ENCODE measurements at regions not wholly inside any gene's neighbourhood (a gene's known extent, or its start where the extent isn't known, plus 50 kb on each side); places are given as distances from the start of the nearest gene placed in this dataset.

GRCh38 chr1:209397371-209397770 is 186.1 kb upstream of the CAMK1G start:
- DNase-seq = no peak

DNA sequence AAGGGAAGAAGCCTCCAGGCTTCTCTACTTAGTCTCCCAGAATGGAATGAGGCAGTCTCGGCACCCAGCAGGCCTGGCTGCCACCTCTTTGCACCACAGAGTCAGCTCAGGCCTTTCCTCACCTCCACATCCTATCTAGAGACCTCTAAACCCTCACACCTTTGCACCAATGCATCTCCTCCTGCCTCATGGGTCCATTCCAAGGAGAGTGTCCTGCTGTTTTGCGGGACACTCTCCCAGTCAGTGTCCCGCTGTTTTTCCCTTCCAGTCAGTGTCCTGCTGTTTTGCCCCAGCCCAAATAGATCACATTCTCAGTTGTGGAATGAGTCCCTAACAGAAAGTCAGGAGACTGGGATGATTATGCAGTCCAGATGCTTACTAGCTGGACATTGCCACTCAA is 185.6 kb upstream of the CAMK1G start:
- DNase-seq = no peak

GRCh38 chr1:209398313-209398991 is 185.1 kb upstream of the CAMK1G start:
- no peak for DNase-seq

DNA sequence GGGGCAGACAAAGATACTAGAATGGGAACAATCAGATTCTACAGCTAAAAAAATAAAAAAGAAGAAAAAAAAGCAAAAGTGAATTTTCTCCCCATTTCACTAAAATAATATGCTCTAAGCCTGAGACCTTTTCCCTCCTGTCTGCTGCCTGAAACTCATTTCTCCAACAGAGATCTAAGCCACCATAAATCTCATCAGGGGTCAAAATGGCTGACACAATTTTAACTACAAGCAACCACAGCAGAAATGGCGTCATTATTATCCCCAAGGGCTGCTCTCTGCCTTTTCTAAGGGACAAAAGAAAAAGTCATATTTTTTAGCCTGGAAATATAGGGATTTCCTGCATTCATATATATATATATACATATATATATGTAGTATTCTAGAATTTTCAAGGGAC is 183.7 kb upstream of the CAMK1G start:
- no peak for DNase-seq

DNA sequence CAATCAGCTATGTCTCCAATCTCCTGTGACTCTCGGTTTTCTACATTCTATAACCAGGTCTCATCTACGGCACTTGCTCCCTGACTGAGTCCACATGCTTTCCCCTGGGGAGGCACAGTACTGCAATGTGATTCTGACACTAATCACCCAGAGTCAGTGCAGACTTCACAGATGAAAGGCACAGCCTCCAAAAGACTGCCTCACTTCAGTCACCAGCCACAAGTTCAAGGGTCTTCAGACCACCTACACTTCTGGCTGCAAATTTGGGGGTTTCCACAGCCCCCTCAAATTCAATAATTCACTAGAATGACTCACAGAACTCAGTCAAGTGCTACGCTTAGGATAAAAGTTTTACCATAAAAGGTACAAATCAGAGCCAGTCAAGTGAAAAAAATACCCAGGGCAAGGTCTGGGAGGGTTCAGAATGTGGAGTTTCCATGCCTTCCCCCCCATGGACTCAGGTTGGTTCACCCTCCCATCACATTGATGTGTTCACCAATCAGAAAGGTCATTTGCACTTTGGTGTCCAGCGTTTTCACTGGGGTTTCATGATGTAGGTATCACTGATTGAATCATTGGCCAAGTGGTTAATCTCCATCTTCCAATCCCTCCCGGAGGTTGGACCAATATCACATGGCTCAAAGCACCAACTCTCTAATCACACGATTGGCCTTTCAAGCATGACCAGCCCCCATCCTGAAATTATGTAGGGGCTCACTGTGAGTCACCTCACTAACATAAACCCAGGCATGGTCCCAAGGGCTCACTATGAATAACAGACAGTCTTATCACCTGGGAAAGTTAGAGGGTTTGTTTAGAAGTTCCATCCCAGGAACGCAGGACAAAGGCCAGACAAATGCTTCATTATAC is 182.9 kb upstream of the CAMK1G start:
- no peak for DNase-seq

- no peak for DNase-seq
These were observed 180.8 kb upstream of the CAMK1G start for GRCh38 chr1:209402697-209403096.

- no peak for DNase-seq
These were observed 179.6 kb upstream of the CAMK1G start for GRCh38 chr1:209403921-209404320.

DNA sequence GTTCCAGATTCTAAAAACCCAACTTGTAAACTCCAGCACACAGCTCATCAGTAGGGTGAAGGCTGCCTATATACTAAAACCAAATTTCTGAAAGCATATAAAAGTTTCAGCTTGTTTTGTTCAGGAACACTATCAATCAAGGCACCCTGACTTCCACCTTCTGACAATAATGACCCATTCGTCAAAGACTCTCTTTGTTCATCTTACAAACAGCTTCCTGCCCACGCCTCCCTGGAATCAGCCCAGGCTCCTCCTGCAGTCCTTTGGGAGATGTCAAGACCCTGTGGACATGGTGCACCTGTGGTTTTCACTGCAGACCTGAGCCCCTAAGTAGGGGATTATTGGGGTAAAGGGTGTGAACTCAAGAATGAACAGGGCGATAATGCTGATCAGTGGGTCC is 178.9 kb upstream of the CAMK1G start:
- DNase-seq = no peak

DNA sequence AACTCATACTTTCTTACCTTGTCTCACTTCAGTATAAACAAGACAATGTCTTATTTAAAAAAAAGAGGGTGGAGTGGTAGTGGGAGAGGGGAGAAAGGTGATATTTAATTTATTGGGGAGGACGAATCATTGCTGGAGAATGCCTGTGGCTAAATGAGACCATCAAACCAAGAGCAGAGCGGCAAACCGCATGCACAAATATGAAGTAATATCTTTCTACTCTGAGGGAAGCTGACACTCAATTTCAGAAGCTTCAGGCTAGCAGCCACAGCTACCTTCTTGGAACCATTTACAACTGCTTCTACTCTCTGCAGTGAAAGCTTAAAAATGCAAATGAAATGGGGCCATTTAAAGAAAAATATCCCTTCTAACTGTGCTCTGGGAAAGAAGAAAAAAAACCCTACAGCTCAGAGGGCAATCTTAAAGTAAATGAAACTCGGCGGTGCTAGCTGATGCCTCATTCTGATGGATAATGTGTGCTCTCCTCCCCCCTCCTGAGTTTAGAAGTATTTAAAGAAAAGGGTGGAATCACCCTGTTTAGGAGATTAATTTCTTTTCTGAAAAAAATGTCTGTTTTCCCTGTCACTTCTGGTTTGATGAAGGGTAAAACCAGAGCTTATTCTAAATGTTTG is 178.2 kb upstream of the CAMK1G start:
- DNase-seq = no peak

DNA sequence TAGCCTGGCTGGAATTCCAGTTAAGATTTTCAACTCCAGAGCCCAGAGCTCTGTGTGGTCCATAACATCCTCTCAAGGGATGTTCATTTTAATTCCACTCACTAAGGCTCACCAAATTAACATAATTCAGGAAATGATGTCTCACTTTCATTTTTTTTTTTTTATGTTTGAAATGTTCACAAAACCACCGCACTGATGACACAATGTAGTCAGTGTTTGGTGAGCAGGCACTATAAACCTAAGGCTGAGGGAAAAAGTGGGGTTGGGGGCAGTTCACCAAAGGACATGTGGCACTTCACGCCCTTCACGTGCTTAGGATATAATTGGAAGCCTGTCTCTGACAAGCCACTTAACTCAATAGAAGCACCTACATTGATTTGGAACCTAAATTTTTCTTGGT is 177.3 kb upstream of the CAMK1G start:
- DNase-seq = no peak

- no peak for DNase-seq
These were observed 176.9 kb upstream of the CAMK1G start for GRCh38 chr1:209406595-209406994.

GRCh38 chr1:209409780-209410179 is 173.7 kb upstream of the CAMK1G start:
- DNase-seq = no peak

DNA sequence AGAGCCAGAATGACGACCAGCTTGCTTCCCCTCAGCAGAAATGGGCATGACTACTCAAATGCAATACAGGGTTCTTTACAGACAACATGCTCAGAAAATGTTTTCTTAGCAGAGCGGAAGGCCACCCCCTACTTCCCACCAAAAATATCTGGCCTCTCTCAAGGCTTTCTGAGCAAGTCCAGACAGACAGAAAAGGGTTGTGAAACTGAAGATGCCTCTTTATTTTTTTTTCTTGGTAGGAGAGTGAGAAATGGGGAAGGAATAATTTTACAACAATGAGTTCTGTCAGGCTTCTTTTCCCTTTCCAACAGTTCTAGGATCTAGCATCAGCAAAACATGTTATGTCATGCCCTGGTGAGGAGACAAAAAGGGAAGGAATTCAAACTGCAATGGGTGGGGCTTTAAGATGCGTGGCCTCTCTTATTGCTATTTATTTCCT is 172.0 kb upstream of the CAMK1G start:
- DNase-seq = no peak

DNA sequence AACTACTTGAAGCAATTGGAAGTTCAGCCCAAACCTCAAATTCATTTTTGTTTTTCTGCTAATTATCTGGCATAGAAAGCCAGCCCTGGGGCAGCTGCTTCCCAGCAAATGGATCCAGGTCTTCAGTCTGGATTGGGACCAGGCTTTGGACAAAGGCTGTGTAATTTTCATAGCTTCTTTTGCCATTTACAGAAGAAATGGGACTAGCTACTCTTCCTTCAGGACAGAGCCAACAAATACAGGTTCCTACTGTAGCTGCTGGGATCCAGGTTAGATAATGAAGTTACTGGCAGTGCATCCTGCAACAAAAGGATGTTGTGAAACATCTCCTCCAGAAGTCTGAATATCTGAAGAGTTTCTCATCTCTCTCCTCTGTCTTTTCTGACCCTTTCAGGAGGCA is 171.5 kb upstream of the CAMK1G start:
- no peak for DNase-seq

GRCh38 chr1:209412566-209412965 is 170.9 kb upstream of the CAMK1G start:
- DNase-seq = no peak

- DNase-seq = no peak
These were observed 170.5 kb upstream of the CAMK1G start for GRCh38 chr1:209413062-209413461.

- no peak for DNase-seq
These were observed 168.6 kb upstream of the CAMK1G start for GRCh38 chr1:209414803-209415329.

- DNase-seq = no peak
These were observed 167.5 kb upstream of the CAMK1G start for GRCh38 chr1:209416039-209416438.

DNA sequence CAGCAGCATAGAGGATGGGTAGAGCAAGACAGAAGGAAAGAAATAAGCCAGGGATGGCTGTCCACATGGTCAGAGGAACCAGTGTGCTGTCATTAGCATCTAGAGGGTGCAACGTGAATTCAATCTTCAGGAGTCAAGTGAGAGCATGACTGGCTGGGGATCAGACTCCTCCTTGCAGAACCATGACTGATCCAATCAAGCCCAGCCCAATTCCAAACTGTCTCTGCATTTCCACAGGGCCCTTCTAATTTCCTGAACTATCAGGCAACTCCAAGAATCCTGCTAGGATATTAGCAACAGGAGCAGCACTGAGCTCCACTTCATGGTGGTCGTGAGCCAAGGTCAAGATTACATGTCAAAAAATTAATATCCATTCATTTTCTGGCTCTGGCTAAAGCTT is 166.8 kb upstream of the CAMK1G start:
- DNase-seq = no peak

DNA sequence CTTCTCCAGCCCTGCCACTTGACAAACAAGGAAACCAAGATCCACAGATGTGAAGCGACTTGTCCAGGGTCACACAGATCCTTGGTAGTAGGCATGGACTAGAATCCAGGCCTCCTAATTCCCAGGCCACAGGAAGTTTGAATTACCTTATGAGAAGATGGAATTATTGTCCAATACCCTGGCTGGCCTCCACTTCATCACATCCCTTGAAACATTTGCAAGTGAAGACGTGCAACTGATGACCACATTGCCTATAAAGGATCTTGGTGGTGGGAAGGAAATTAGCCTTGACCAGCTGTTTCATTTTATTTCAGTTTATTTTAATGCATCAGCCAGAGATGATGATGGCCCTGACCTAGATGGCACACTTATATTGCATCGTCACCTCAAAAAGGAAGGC is 165.8 kb upstream of the CAMK1G start:
- no peak for DNase-seq

DNA sequence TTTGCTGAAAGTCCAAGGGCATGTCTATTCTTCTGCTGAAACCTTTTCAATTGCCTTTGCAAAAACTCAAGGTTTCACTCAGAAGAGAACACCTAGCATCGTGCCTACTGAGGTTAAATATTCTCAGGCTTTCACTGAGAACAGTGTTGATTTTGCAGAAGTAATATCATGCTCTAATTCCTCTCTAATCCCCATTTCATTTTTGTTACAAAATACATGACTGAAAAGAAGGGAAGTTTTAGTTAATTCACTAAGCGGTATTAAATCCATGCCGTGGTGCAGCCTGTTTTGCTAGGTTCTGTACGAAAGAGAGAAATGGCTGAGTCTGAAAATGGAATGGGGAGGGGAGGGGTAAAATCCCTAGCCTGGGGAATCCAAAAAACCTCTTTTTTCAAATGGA is 163.2 kb upstream of the CAMK1G start:
- no peak for DNase-seq

DNA sequence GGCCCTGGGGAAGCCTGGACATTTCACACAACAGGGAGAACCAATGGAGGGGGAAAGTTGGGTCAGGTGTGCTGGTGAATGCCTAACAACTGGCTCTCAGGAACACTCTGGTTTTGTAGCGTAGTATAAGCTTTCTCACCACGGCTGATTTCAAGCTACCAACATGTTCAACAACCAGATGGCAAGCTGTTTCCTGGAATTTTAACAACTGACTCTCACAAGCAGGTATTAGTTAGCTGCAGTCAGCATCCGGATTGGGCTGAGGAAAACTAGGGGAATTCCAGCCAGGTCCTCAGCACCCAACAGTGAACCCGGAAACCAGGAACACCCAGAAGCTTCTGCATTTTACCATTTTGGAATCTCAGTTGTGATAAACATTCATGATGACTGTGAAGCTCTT is 162.3 kb upstream of the CAMK1G start:
- DNase-seq = no peak

DNA sequence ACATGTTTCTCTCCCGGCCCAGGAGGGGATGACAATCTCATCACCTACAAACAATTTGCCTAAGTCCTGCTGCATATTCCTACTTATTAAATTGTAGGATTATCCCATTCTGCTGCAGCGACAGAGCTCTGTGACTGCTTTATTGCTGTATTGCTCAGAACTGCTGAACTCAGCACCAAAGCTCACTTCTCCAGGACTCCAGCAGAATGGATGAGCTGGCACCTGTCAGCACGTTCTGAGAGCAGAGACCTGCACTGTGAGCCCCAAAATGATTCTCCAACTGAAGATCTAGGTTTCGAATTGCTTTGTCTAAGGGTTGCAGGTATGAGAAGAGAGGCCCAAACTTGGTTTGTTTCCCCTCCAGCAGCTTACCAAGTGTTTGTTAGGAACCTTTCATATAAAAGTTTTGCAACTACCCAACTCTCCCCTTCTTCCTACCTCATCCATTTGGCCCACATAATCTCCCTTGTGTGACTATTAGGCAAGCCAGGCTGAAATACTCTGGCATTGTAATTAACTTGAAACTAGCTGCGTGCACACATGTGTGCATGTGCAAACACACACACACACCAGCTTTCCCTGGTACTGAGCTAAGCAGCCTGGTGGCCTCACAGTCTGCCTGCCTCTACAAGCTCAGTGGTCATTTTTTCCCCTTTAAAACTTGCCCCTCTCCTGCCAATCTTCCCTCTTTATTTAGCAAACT is 161.4 kb upstream of the CAMK1G start:
- DNase-seq = no peak

All from SHP77 treated with DMSO at 0.1 percent for 48 hours (cell line).